RWPE1 (cell line): ENCODE measurements at regions not wholly inside any gene's neighbourhood (a gene's known extent, or its start where the extent isn't known, plus 50 kb on each side); places are given as distances from the start of the nearest gene placed in this dataset.
"Not testable (repeated sequence)": the region's sequence is repeated elsewhere in the genome, so short reads cannot be mapped to it uniquely, and the experiment has no call there.

Source experiments
- CTCF ChIA-PET: fragments of 350-600 bp; sonication (Branson Sonifier 250); formaldehyde crosslinking; extraction: SDS; loops from one replicate; lab custom pipeline; 2021; lab: Yijun Ruan, JAX
- POLR2A ChIA-PET: fragments of 400-600 bp; formaldehyde crosslinking; extraction: SDS; loops from one replicate; lab custom pipeline; 2020; ENCODE audit warnings: antibody characterized with exemption; ENCODE audit not compliant: low non-redundant PET; lab: Yijun Ruan, JAX
- DNase-seq: peaks from one replicate; pipeline ENCODE4 v3.0.0; 2012; ENCODE audit warnings: low spot score
- H3K27ac ChIP-seq: fragments of 450-650 bp; 2 replicates; pipeline ENCODE4 v1.5.1; 2017
- CTCF ChIP-seq: fragments of 450-650 bp; conservative IDR thresholded peaks from 2 replicates; pipeline ENCODE4 v1.5.1; 2017; ENCODE audit warnings: low read depth, mild to moderate bottlenecking

GRCh38 chr4:188439641-188440311 is 300.5 kb downstream of the TRIML1 start:
- no peak for TF ChIP-seq CTCF
- H3K27ac ChIP-seq, result peak overlapping the region; percentile 75
- ChIA-PET CTCF (interaction anchor here (0.6 kb wide), 3 partner anchors 10 to 832 kb away, joined by 3 read pairs; no protein-coding TSS in a partner anchor), POLR2A (no interaction called here)
- DNase-seq, result peak; percentile 52

- ChIA-PET POLR2A (no interaction called here), CTCF (no interaction called here)
- DNase-seq, result no peak
- H3K27ac ChIP-seq, result no peak overlapping the region
- no peak for TF ChIP-seq CTCF
Measured at GRCh38 chr4:188444500-188444899, 305.3 kb downstream of the TRIML1 start.

- DNase-seq, POLR2A ChIA-PET, CTCF ChIA-PET, H3K27ac ChIP-seq: not testable (repeated sequence)
Measured at GRCh38 chr4:188448996-188449395, 309.8 kb downstream of the TRIML1 start.

- no peak for DNase-seq
- H3K27ac ChIP-seq, result no peak overlapping the region
- no peak for TF ChIP-seq CTCF
- POLR2A ChIA-PET, result no interaction called here
- CTCF ChIA-PET, result interaction anchor here (0.6 kb wide), 1 partner anchor 446 kb away, joined by 3 read pairs; no protein-coding TSS in a partner anchor
Measured at GRCh38 chr4:188450571-188450970, 311.3 kb downstream of the TRIML1 start.

- DNase-seq, result no peak
- TF ChIP-seq CTCF, result no peak
- ChIA-PET CTCF (no interaction called here), POLR2A (no interaction called here)
- no peak overlapping the region for H3K27ac ChIP-seq
Measured at GRCh38 chr4:188452097-188452496, 312.9 kb downstream of the TRIML1 start.

GRCh38 chr4:188454575-188454974 is 315.3 kb downstream of the TRIML1 start:
- POLR2A ChIA-PET, result no interaction called here

More at GRCh38 chr4:188454575-188454974, 315.3 kb downstream of the TRIML1 start:
- no peak overlapping the region for H3K27ac ChIP-seq
- CTCF ChIA-PET, result interaction anchor here (0.7 kb wide), 1 partner anchor 19 kb away, joined by 3 read pairs; no protein-coding TSS in a partner anchor
- DNase-seq, result no peak
- no peak for TF ChIP-seq CTCF
